ENCODE measurements at regions not wholly inside any gene's neighbourhood (a gene's known extent, or its start where the extent isn't known, plus 50 kb on each side); places are given as distances from the start of the nearest gene placed in this dataset.

DNA sequence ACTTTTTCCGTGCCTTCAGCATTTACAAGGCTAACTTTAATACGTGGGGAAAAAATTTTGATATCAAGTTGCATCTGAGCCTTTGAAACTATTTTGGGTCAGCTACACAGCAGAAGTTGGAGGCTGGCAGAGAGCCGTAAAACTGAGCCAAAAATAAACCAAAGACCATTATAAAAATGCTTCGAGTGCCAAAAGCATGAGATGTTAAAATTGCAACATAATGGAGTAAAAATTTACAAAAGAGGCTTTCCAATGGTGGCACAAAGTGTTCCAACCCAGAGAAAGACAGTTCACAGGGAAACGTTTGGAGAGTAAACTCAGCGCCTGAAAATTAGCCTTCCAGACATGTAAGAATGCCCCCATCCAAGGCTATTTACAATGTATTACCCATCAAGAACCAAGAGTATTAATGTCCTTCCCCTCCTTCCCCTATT is 190.3 kb downstream of the TLE1 start:
- no peaks in the 10 kb centered on the region for H3K36me3 Mint-ChIP-seq
- H3K4me1 Mint-ChIP-seq, result no peaks in the 10 kb centered on the region
- H3K4me3 Mint-ChIP-seq, result no peak overlapping the region
- peaks cover 8% of the 10 kb centered on the region for H3K27me3 Mint-ChIP-seq
- ATAC-seq, result no peak
- H3K9me3 Mint-ChIP-seq, result no peaks in the 10 kb centered on the region
- H3K27ac Mint-ChIP-seq, result no peak overlapping the region

GRCh38 chr9:81498576-81498975 is 190.8 kb downstream of the TLE1 start:
- no peak overlapping the region for H3K27ac Mint-ChIP-seq
- no peaks in the 10 kb centered on the region for H3K4me1 Mint-ChIP-seq
- H3K36me3 Mint-ChIP-seq, result no peaks in the 10 kb centered on the region
- H3K27me3 Mint-ChIP-seq, result peaks cover 8% of the 10 kb centered on the region
- H3K9me3 Mint-ChIP-seq, result no peaks in the 10 kb centered on the region
- no peak overlapping the region for H3K4me3 Mint-ChIP-seq
- ATAC-seq, result no peak

- no peak overlapping the region for H3K4me3 Mint-ChIP-seq
- no peak for ATAC-seq
- H3K36me3 Mint-ChIP-seq, result no peaks in the 10 kb centered on the region
- H3K27ac Mint-ChIP-seq, result no peak overlapping the region
- no peaks in the 10 kb centered on the region for H3K4me1 Mint-ChIP-seq
- peaks cover 8% of the 10 kb centered on the region for H3K27me3 Mint-ChIP-seq
- no peaks in the 10 kb centered on the region for H3K9me3 Mint-ChIP-seq
Observed at GRCh38 chr9:81497091-81497490, 192.3 kb downstream of the TLE1 start.

DNA sequence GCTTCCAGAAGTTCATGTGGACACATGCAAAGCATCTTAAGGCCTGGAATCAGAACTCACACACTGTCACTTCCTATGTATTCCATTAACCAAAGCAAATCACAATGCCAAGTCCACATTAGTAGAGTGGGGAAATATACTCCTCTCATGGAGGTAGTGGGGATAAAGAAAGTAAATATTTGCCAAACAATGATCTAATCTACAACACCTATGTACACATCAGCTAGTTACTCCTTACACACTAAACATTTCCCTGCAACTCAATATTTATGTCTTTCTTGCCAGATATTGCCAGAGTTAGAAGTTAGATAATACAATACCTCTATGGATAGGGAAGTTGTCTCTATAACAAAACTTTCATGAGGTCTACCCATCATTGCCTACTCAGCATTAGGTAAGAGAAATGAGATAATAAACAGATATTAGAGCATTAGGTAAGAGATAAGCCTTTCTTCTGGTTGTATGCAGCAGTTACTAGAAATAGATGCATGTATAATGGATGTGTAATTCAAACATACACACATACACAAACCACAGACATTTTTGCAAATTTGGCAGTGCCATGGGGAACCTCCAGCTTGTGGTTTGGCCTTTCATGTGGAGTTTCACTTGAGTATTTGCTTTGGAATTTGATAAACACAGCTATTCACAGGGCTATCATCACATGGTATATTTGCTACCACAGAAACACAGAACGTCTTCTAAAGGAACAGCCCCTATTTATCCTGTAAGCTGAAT is 196.5 kb downstream of the TLE1 start:
- Mint-ChIP-seq H3K27ac (no peak overlapping the region), H3K36me3 (no peaks in the 10 kb centered on the region), H3K9me3 (no peaks in the 10 kb centered on the region), H3K27me3 (no peaks in the 10 kb centered on the region), H3K4me1 (no peaks in the 10 kb centered on the region), H3K4me3 (no peak overlapping the region)
- no peak for ATAC-seq

GRCh38 chr9:81490605-81491331 is 198.6 kb downstream of the TLE1 start:
- Mint-ChIP-seq H3K9me3 (no peaks in the 10 kb centered on the region), H3K4me3 (no peak overlapping the region), H3K27me3 (no peaks in the 10 kb centered on the region), H3K36me3 (no peaks in the 10 kb centered on the region), H3K27ac (no peak overlapping the region), H3K4me1 (no peaks in the 10 kb centered on the region)
- no peak for ATAC-seq

GRCh38 chr9:81489046-81489445 is 200.3 kb downstream of the TLE1 start:
- Mint-ChIP-seq H3K4me1 (no peaks in the 10 kb centered on the region), H3K36me3 (no peaks in the 10 kb centered on the region), H3K9me3 (no peaks in the 10 kb centered on the region), H3K4me3 (no peak overlapping the region), H3K27ac (no peak overlapping the region), H3K27me3 (no peaks in the 10 kb centered on the region)
- no peak for ATAC-seq

GRCh38 chr9:81480828-81481604 is 208.3 kb downstream of the TLE1 start:
- Mint-ChIP-seq H3K27me3 (no peaks in the 10 kb centered on the region), H3K27ac (no peak overlapping the region), H3K36me3 (no peaks in the 10 kb centered on the region), H3K4me1 (no peaks in the 10 kb centered on the region), H3K9me3 (peaks cover 4% of the 10 kb centered on the region), H3K4me3 (no peak overlapping the region)
- ATAC-seq, result no peak

GRCh38 chr9:81479573-81479972 is 209.8 kb downstream of the TLE1 start:
- Mint-ChIP-seq H3K27me3 (no peaks in the 10 kb centered on the region), H3K36me3 (no peaks in the 10 kb centered on the region), H3K4me3 (no peak overlapping the region), H3K4me1 (no peaks in the 10 kb centered on the region), H3K27ac (no peak overlapping the region), H3K9me3 (peaks cover 4% of the 10 kb centered on the region)
- peak; percentile 27 for ATAC-seq

GRCh38 chr9:81477669-81478068 is 211.7 kb downstream of the TLE1 start:
- Mint-ChIP-seq H3K27ac (no peak overlapping the region), H3K36me3 (no peaks in the 10 kb centered on the region), H3K4me1 (no peaks in the 10 kb centered on the region), H3K9me3 (peaks cover 4% of the 10 kb centered on the region), H3K27me3 (no peaks in the 10 kb centered on the region), H3K4me3 (no peak overlapping the region)
- ATAC-seq, result no peak

- Mint-ChIP-seq H3K27me3 (no peaks in the 10 kb centered on the region), H3K4me3 (no peak overlapping the region), H3K4me1 (no peaks in the 10 kb centered on the region), H3K27ac (no peak overlapping the region), H3K36me3 (no peaks in the 10 kb centered on the region), H3K9me3 (peaks cover 4% of the 10 kb centered on the region)
- ATAC-seq, result no peak
Observed at GRCh38 chr9:81476813-81477490, 212.4 kb downstream of the TLE1 start.

DNA sequence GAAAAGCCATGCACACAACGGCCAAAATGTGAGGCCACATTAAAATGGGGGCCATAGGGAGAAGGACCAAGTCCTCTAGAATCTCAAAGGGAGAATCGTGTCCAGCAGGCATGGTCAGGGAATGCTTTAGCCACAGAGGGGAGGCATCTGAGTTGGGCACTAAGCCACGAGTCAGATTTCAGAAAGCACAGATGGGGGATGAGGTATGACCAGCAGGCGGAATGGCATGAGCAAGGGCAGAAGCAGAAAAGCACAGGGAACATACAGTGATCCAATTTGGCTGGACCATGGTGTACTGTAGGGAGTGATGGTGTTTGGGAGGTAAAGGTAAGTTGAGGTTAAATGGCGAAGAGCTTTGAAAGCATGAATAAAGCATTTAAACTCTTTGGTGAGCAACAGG is 214.6 kb downstream of the TLE1 start:
- H3K4me1 Mint-ChIP-seq, result no peaks in the 10 kb centered on the region
- no peak for ATAC-seq
- H3K27ac Mint-ChIP-seq, result no peak overlapping the region
- H3K4me3 Mint-ChIP-seq, result no peak overlapping the region
- no peaks in the 10 kb centered on the region for H3K9me3 Mint-ChIP-seq
- H3K27me3 Mint-ChIP-seq, result peaks cover 3% of the 10 kb centered on the region
- H3K36me3 Mint-ChIP-seq, result no peaks in the 10 kb centered on the region

DNA sequence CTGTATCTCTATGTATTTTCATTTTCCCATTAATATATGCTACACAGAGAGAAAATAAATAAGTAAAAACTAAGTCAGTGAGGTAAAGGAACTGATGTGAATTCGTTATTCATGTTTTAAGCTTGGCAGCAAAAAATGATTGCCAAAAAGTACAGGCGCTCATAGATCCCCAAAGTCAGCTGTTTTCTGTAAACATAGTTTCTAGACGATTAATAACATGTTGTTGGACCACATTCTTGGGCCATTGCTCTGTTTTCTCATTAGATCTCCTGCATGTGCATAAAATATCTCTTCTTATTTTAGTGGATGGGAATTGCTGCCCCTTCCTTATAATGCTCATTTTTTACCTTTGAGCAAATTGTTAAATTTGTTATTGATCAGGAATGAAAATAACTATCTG is 215.2 kb downstream of the TLE1 start:
- Mint-ChIP-seq H3K27ac (no peak overlapping the region), H3K27me3 (peaks cover 10% of the 10 kb centered on the region), H3K36me3 (no peaks in the 10 kb centered on the region), H3K4me3 (no peak overlapping the region), H3K4me1 (no peaks in the 10 kb centered on the region), H3K9me3 (no peaks in the 10 kb centered on the region)
- no peak for ATAC-seq

DNA sequence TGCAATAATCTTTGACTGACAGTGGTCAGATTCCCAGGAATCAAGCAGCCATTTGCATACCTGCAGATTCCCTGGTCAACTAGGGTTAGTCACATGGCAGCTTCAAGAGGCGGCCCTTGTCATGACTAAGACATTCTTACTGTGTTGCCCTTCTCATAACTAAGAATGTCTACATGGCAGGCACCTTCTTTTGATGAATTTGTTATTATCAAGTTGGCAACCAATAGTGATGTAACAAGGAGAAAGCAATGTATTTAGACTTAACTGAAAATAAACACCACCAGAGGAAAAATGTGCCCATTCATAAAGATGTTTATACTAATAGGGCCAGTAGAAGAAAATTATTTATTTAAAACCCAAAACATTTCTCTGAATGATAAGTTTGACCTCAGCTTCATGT is 215.6 kb downstream of the TLE1 start:
- no peak for ATAC-seq
- no peak overlapping the region for H3K27ac Mint-ChIP-seq
- H3K4me3 Mint-ChIP-seq, result no peak overlapping the region
- H3K27me3 Mint-ChIP-seq, result peaks cover 14% of the 10 kb centered on the region
- no peaks in the 10 kb centered on the region for H3K36me3 Mint-ChIP-seq
- no peaks in the 10 kb centered on the region for H3K4me1 Mint-ChIP-seq
- H3K9me3 Mint-ChIP-seq, result no peaks in the 10 kb centered on the region

GRCh38 chr9:81473206-81473605 is 216.1 kb downstream of the TLE1 start:
- Mint-ChIP-seq H3K9me3 (no peaks in the 10 kb centered on the region), H3K27me3 (peaks cover 19% of the 10 kb centered on the region), H3K36me3 (no peaks in the 10 kb centered on the region), H3K27ac (no peak overlapping the region), H3K4me1 (no peaks in the 10 kb centered on the region), H3K4me3 (no peak overlapping the region)
- ATAC-seq, result no peak

- H3K4me1 Mint-ChIP-seq, result no peaks in the 10 kb centered on the region
- no peaks in the 10 kb centered on the region for H3K36me3 Mint-ChIP-seq
- no peak overlapping the region for H3K27ac Mint-ChIP-seq
- H3K27me3 Mint-ChIP-seq, result peaks cover 19% of the 10 kb centered on the region
- ATAC-seq, result no peak
- no peaks in the 10 kb centered on the region for H3K9me3 Mint-ChIP-seq
- H3K4me3 Mint-ChIP-seq, result no peak overlapping the region
Observed at GRCh38 chr9:81472701-81473100, 216.6 kb downstream of the TLE1 start.
